EL (cell line): ENCODE measurements at regions not wholly inside any gene's neighbourhood (a gene's known extent, or its start where the extent isn't known, plus 50 kb on each side); places are given as distances from the start of the nearest gene placed in this dataset.
"Not testable (repeated sequence)": the region's sequence is repeated elsewhere in the genome, so short reads cannot be mapped to it uniquely, and the experiment has no call there.

Experiments
- DNase-seq: peaks from one replicate; pipeline ENCODE4 v3.0.0-alpha.2; 2016

GRCh38 chr14:99035712-99036610, 236.0 kb downstream of the BCL11B start:
- DNase-seq = peak; percentile 18

DNA sequence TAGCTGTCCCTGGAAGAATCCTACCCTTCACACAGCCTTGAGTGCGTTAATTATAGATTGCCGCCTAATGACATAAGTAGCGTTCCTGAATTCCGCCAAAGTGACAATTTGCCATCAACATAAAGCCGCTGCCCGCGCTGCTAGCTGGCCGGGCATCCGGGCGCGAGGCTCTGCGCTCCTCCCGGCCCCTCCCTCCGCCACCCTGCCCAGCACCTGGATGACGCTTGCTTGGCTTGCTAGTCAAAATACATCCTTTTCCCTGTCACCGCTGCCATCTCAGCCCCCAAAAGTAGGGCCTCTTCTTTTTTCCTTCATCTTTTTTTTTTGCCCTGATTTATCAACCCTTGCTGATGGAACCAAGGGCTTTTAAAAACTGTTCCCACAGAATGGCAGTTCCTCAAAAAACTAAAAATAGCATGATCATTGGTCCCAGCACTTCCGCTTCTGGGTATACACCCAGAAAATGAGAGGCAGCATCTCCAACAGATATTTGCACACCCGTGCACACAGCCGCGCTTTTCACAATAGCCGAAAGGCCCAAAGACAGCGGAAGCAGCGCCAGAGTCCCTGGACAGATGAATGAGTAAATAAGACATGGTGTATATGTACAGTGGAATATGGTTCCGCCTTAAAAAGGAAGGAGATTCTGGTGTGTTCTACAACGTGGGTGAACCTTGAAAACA, 235.2 kb downstream of the BCL11B start:
- DNase-seq = no peak

DNA sequence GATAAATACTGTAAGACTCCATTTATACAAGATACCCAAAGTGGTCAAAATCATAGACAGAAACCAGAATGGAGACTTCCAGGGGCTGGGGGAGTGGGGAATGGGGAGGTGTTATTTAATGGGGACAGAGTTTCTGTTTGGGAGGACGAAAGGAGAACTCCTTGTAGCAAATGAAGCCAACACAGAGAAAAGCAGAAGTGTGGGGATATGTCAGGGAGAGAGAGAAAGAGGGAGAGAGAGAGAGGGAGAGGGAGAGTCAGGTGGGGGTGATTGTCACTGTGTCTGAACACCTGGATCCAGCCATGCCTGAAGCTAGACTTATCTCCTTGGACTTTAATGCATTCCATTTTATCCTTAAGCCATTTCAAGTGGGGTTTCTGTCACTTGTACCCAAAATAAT, 234.7 kb downstream of the BCL11B start:
- DNase-seq = not testable (repeated sequence)

DNA sequence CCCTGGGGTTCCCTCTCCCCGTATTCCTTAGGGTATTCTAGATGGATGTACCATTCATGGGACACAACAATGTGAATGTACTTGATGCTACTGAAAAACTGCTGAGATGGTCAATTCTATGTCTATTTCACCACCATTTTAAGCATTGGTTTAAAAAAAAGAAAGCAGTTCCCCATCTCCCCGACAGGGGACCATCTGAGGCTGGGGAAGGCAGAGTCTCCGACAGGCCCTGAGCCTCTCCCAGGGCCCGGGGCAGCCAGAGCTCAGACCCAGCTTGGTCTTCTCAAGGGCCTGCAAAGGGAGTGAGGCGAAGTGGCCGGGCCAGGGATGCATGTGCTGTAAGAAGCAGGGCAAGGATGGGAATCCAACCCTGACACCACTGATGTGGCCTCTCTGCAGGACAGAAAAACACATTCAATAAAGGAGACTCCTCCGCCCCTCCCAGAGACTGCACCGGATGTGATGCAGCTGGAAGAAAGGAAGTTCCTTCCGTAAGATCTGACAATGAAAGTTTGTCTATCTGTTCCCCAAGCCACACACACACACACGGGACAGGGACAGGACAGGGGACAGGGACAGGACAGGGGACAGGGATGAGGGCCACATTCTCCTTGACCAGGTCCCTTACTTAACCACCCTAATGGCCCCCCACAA, 234.1 kb downstream of the BCL11B start:
- DNase-seq = no peak

DNA sequence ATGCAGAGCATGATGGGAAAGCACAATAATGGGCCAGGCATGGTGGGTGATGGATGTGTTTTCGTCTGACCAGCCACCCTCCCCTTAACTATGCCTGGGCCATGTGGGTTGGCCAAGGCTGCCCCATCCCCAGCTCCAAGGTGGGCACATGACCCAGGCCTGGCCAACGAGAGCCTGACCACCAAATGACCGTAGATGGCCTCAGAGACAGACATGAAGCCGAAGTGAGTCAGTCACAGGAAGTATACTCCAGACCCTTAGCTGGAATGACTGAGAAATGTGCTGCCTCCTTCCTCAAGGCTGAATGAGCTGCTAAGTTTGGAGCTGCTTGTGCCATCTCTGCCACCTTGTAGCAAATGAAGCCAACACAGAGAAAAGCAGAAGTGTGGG, 233.6 kb downstream of the BCL11B start:
- no peak for DNase-seq

- DNase-seq = no peak
These were observed 232.5 kb downstream of the BCL11B start for GRCh38 chr14:99039331-99040041.

DNA sequence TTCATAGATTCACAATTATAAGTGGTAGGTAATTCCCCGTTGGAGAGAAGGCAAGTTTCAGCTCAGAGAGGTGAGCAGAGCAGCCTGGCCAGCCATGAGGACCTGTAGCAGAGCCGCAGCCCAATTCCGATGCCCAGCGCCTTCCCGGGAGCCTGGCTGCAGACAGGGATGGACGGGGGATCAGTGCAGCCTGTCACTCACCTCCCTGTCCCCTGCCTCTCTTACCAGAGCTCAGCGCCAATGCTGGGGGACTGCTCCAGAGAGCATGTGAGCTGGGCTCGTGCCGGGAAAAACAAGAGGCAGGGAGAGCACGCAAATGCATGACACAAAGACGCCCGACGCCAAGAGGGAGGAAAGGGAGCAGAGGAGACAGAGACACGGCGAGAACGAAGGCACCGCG, 231.9 kb downstream of the BCL11B start:
- DNase-seq = no peak

DNA sequence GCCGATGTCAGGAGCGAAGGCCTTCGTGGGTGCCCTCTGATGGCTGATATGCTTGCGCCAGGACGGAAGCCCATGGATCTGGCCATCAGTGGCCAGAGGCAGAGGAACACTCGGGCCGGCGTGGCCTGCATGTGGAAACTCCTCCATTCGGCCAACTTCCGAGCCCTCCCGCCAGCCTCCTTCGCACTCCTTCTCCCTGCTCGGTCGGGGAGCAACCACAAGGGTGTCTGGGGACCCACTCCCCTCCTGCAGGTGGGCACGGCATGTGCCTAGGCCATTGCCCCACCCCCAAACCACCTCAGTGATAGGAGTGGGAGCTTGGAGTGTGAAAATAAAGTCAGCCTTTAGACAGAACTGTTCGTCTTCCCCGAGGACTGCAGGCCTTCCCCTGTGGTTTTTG, 231.3 kb downstream of the BCL11B start:
- no peak for DNase-seq

- no peak for DNase-seq
These were observed 230.7 kb downstream of the BCL11B start for GRCh38 chr14:99041141-99041819.

DNA sequence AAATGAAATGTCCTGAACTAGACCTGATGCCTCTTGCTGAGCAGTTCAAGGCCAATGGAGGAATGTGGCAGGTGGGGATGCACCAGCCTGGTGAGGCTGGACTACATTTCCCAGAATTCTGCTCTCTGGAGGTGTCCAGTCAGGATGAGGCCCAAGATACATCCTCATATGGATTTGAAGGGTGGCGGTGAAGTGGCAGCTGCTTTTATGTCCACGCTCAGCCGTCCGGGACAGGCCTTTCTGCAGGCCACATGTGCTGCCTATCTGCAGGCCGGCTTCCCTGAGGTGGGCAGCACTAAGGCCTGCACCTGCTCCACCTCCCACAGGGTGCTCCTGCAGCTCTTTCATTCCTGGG, 230.2 kb downstream of the BCL11B start:
- DNase-seq = no peak

- DNase-seq = no peak
These were observed 229.4 kb downstream of the BCL11B start for GRCh38 chr14:99042381-99043266.

GRCh38 chr14:99043267-99043615, 228.8 kb downstream of the BCL11B start:
- DNase-seq = no peak

DNA sequence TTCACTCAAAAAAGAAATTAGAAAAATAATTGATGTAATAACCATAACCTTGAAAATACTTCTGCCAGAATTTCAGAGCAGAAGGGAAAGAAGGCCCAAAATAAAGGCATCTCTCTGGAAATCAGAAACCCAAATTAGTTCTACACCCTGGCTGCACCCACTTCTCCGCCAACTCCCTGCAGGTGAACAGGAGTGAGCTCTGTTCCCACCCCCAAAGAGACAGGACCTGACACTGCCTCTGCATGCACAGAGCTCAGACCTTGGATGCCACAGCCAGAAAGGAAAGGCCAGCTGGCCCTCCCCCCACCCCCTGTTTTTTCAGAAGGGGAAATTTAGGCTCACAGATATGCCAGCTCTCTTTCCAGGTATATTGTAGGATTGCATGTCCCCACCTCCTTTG, 228.2 kb downstream of the BCL11B start:
- no peak for DNase-seq

- DNase-seq = no peak
These were observed 224.5 kb downstream of the BCL11B start for GRCh38 chr14:99047441-99048031.

- DNase-seq = no peak
These were observed 221.7 kb downstream of the BCL11B start for GRCh38 chr14:99050309-99050708.

DNA sequence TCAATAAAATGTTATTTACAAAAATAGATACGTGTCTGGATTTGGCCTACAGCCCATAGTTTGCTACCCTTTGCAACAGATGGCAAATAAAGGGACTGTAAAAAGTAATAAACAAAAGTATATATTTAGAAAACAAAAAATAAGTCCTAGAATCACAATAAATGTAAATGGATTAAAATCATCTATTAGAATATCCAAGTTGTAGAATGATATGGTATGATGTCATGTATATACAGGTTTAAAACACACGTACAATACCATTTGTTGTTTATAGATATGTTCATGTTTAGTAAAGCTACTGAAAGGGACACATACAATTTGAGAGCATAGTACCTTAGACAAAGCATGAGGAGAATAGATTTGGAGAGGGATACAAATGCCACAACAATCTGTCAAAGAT, 219.5 kb downstream of the BCL11B start:
- DNase-seq = no peak

GRCh38 chr14:99055019-99055418, 217.0 kb downstream of the BCL11B start:
- DNase-seq = no peak

DNA sequence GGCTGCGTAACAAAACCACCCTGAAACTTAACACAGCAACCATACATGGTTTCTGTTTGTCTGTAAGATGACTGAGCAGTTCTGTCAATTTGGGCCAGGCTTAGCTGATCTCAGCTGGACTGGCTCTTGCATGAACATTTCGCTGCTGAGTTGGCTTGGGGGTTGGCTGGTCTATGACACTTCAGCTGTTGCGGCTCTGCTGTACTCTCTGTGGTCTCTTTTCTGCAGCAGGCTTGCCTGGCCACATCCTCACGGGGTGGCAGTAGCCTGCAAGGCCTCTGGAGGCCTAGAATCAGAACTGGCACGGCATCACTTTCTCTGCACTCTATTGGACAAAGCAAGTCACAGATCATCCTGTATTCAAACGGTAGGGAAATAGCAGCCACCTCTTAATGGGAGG, 216.2 kb downstream of the BCL11B start:
- no peak for DNase-seq

DNA sequence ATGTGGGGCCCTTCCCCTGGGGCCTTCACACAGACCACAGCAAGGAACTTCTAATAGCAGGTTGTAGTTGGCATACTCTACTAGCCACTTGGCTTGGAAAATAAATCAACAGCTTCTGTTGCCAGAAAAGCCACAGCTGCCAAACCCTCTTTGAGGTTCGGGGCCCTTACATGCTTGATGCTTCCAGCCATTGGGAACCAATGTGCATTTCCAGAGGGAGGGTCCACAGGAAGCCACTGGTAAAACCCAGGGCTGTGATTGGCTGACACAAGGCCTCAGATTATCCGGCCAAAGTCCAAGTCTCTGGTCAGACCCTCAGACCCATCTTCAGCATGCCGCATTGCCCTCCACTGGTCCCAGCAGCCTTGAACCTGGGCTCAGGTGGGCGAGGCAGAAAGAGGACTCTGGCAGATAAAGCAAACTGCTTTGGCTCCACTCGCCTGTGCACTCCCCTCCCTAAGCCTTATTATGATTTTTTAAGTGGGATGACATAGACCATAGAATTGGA, 214.4 kb downstream of the BCL11B start:
- no peak for DNase-seq

DNA sequence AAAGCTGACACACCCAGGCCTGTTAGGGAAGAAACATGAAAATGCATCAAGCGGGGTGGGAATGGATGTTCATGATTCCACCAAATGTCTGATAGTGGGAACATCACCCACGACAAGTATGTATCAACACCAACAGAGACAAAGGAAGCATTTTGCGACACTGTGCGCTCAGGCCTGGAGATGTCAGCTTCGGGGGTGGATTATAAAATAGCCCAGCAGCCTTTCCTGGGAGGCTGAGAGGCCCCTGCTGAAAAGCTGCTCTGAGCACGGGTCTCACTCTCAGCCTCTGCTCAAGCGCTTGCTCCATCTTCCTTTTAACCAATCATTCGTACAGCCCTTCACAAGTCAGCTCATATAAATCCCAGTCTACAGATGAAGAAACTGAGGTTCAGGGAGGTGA, 213.5 kb downstream of the BCL11B start:
- no peak for DNase-seq

- no peak for DNase-seq
These were observed 209.8 kb downstream of the BCL11B start for GRCh38 chr14:99062216-99062615.
